ENCODE measurements at regions not wholly inside any gene's neighbourhood (a gene's known extent, or its start where the extent isn't known, plus 50 kb on each side); places are given as distances from the start of the nearest gene placed in this dataset.

DNA sequence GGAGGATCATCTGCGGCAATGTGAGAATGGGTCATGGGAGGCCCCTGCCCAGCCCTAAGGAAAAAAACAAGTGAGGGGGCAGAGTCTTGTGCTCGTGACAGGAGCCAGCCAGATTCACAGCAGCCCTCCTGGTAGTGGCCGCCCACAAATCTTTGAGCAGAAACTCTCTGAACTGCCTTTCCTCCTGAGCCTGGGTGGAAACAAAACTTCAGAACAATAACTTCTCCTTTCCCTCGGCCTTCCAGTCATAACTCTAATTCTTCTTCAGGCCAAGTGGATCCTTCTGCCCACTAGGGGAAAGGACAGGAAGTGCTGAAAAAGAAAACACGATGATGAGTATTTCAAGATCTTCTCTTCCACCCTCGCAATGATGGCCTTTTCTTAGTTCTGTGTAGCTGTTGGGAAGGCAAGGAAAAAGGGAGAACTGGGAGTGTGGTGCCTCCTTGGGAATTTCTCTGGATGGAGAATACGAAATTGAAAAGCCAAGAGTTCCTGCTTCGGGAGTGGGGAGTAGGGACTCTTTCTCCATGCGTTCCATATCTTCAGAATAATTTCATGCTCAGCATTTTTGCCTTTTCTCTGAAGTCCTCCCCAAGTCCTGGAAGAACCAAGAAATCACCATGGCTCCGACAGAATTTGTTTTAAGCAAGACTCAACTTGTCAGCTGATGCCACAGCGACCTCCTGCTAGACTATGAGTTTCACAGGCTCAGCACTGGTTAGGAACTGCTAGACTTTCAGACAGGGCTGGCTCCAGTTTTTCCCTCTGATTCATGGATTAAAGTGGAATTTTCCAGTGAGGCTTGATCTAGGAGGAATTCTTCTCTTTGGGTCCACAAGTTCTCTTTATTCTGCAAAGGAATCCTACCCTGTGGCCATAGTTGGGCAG lies 188.9 kb downstream of the CAND1 start:
- TF ChIP-seq CTCF (IDR thresholded peaks at IDR 0.05; ENCODE audit: extremely low read depth in 1 of 2, insufficient read depth in 1 of 2, low read depth in 1 of 2, low read length in 2 of 2) (no peak), POLR2AphosphoS5 (IDR thresholded peaks at IDR 0.05; ENCODE audit: insufficient read depth, low read depth, low read length) (no peak), FOS (IDR thresholded peaks at IDR 0.05; ENCODE audit: borderline replicate concordance, insufficient read depth, low read length) (no peak), POLR2A (IDR thresholded peaks at IDR 0.05; ENCODE audit: low read depth, low read length) (no peak), JUN (IDR thresholded peaks at IDR 0.05; ENCODE audit: borderline replicate concordance, insufficient read depth, insufficient read length, low read depth) (no peak), EZH2 (IDR thresholded peaks at IDR 0.05; ENCODE audit: borderline replicate concordance, low read depth, low read length, severe bottlenecking) (no peak), MYC (IDR thresholded peaks at IDR 0.05; ENCODE audit: low read depth, low read length) (no peak), GATA2 (IDR thresholded peaks at IDR 0.05; ENCODE audit: insufficient read depth, insufficient read length, low read depth, low read length) (no peak)
- TF ChIP-seq, protein P1, sequence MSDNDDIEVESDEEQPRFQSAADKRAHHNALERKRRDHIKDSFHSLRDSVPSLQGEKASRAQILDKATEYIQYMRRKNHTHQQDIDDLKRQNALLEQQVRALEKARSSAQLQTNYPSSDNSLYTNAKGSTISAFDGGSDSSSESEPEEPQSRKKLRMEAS (IDR thresholded peaks at IDR 0.05; ENCODE audit: insufficient read depth, insufficient read length) = no peak
